Left cardiac atrium (tissue), 4 donors: ENCODE measurements at regions not wholly inside any gene's neighbourhood (a gene's known extent, or its start where the extent isn't known, plus 50 kb on each side); places are given as distances from the start of the nearest gene placed in this dataset.

Source experiments
- ATAC-seq, 2 donors: fragments of 200-7000 bp; cut with Tn5 transposase; one replicate each; pipeline ENCODE4 v1.9.1; 2020; ENCODE audit warnings: mild to moderate bottlenecking in 2 of 2, moderate library complexity in 2 of 2
- DNase-seq: peaks from one replicate; pipeline ENCODE4 v3.0.0-alpha.2; 2020
- intact Hi-C, 2 donors: fragments of 100-400 bp; cut with DNase I; formaldehyde crosslinking; loops; one replicate each; pipeline versions ENCODE4 v1.14.1 to v1.15.1; 2022 to 2023
- donor health status: DM: no; HTN: yes; CAD: no.
- donor health status: DM: no; HTN: yes; CAD: no; lungs with severe emphysema.
- donor health status: DM: yes; HTN: yes; CAD: no.
- donor health status: Dilated cardiomyopathy.

DNA sequence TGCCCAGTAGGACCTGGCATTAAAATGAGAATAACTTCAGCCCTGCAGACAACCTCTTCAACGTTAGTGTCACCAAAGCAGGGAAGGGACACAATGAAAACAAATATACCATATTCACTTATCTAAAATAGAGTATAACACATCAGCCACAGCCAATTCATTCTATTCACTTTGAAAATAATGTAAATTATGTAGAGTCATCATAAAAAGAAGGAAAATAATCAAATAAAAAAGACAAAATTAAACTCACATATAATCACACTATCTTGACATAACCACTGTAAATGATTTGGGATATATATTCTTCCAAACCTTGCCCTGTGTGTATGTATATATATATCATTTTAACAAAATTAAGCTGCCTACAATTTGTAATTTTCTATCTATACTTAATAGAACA, 78.1 kb upstream of the HEY2 start:
- intact Hi-C loops, result no loop called here
- ATAC-seq (no peak), DNase-seq (no peak)

DNA sequence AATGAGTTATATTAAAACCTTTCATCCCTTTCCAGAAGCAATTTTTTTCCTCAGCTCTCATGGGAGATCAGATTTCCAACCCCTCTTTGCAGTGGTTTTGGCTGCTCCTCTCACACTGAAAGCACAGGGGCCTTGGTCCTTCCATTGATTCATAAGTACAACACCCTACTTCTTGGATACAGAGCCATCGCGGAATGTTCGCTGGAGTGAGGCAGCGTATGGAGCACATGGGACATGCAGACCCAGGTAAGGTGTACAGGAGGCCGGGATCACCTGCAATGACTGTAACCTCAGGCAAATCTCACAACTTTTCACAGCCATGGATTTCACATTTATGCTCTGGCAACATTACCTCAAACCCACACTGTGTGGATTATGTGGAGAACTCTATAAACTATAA, 75.2 kb upstream of the HEY2 start:
- no peak for DNase-seq
- ATAC-seq, result no peak
- intact Hi-C loops, result no loop called here

DNA sequence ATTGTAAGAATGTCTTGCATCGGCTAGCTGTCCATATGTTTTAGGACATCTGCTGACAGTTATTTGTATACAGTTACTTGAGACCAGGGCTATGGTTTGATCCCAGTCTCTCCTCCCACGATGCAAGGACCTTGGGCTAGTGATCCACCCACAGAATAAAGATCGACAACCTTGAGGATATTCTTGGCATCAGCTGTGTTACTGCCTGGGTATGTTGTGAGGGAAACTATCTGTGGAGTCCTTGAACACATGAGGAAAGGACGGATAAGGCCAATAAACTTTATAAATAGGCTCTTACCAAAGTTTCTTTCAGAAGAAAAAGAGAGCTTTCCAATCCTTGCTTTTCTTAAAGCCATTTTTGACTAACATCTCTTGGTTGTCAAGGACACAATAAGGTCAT, 70.8 kb upstream of the HEY2 start:
- intact Hi-C loops, result no loop called here
- ATAC-seq (no peak), DNase-seq (no peak)

DNA sequence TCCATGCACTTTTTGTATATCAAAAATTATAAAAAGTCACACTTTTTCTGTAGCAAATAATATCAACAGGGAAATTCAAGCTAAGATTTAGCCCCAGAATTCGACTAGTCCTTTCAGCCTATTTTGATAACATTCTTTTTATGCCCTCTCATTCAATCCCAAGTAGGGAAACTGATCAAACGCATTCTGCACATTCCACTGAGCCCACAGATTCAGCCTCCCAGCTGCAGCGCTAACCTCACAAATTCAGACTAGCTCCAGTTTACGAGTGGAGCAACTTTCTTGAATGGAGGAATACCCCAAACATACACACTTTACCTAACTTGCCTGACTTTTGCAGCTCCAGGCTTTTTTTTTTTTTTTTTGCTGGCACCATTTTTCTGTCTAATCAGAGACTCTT, 70.3 kb upstream of the HEY2 start:
- DNase-seq, result no peak
- ATAC-seq, result no peak
- intact Hi-C loops, result no loop called here

DNA sequence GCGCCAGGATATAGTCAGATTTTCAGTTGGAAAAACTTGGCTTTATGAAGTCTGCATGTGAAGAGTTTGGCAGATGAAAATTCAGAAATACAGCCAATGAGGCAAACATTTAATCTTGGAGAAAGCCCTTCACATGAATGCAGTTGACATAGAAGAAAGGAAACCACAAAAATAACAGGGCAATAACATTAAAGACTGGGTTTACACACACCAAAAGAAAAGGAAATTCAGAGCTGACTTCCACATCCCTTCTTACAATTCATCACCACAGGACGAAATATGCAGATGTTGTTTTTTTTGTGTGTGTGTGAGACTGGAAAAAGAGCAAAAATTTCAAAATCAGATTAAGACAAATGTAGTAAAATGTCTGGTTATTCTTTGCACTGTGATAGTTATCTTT, 69.8 kb upstream of the HEY2 start:
- ATAC-seq, result no peak
- intact Hi-C loops, result no loop called here
- no peak for DNase-seq

DNA sequence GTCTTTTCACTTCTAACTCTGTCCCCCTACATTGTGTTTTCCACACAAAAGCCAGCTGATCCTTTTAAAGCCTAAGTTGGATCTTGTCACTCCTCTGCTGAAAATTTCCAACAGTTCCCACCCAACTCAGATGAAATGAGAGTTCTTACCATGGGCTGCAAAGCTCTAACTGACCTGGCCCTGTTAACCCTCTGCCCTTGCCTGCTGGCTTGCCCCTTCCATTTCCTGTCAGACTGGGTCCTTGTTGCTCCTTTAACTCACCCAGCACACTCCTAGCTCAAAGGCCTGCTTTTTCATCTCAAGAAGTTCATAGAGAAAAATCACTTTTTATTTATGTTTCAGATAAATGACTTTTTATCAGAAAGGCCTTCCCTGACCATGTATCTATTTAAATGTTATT, 66.5 kb upstream of the HEY2 start:
- intact Hi-C loops, result no loop called here
- DNase-seq (no peak), ATAC-seq (no peak)

DNA sequence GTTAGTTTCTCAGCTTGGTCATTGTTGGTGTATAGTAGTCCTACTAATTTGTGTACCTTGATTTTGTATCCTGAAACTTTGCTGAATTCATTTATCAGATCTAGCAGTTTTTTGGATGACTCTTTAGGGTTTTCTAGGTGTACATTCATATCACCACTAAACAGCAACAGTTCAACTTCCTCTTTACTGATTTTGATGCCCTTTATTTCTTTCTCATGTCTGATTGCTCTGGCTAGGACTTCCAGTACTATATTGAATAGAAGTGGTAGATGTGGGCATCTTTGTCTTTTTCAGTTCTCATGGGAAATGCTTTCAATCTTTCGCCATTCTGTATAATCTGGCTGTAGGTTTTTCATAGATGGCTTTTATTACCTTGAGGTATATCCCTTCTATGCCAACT, 61.3 kb upstream of the HEY2 start:
- intact Hi-C loops, result no loop called here
- ATAC-seq, result no peak
- no peak for DNase-seq

DNA sequence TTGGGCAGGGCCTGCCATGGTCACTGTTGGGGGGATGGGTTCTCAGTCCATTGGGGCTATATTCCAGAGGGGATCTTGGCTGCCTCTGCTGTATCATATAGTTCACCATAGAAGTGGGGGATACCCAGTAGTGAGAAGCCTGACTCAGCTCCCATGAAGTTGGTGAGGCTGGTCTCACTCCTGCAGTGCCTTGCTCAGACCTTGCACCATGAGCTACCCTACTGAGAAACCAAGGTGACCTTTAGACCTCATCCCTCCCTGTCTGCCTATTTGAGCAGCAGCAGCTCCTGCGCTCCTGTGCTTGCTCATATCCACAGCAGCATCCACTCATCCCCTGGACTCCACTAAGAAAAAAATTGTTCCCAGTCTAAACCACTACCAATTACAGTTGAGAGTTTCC, 56.0 kb upstream of the HEY2 start:
- intact Hi-C loops, result no loop called here
- no peak for DNase-seq
- ATAC-seq, result no peak

DNA sequence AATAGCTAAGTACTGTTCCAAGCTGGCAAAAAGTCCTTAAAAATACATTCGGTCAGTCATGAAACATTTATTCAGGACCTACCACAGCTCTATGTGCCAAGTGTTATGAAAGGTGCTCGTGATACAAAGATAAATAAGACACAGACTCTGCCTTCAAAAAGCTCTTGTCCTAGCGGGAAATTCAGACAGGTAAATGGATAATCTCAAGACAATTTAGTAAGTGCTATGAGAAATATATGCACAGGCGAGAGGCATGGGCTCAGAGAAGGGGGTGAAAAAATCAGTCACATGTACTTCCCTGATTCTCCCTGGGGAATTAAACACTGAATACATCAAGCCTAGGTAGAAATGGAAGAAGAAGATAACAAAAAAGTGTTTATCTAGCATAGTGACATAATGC, 49.8 kb upstream of the HEY2 start:
- intact Hi-C loops, result no loop called here
- ATAC-seq, result no peak
- no peak for DNase-seq
